WI38 (cell line): ENCODE measurements at regions not wholly inside any gene's neighbourhood (a gene's known extent, or its start where the extent isn't known, plus 50 kb on each side); places are given as distances from the start of the nearest gene placed in this dataset.
"Not testable (repeated sequence)": the region's sequence is repeated elsewhere in the genome, so short reads cannot be mapped to it uniquely, and the experiment has no call there.

Source experiments
- H3K4me3 ChIP-seq: 2 replicates; pipeline ENCODE4 v1.5.1; 2011; ENCODE audit warnings: low read depth, mild to moderate bottlenecking, control low read depth, low read length
- CTCF ChIP-seq: IDR thresholded peaks from 2 replicates; pipeline ENCODE4 v1.5.1; 2012; ENCODE audit warnings: low read depth, mild to moderate bottlenecking, control low read depth, low read length

GRCh38 chr11:122593473-122594420 is 61.8 kb upstream of the UBASH3B start:
- TF ChIP-seq CTCF, result no peak
- H3K4me3 ChIP-seq, result no peak overlapping the region

- TF ChIP-seq CTCF, result no peak
- H3K4me3 ChIP-seq, result no peak overlapping the region
These were observed 62.9 kb upstream of the UBASH3B start for GRCh38 chr11:122592641-122593040.

GRCh38 chr11:122584670-122585069 is 70.9 kb upstream of the UBASH3B start:
- H3K4me3 ChIP-seq, result no peak overlapping the region
- TF ChIP-seq CTCF, result no peak

- not testable (repeated sequence) for H3K4me3 ChIP-seq
These were observed 75.5 kb upstream of the UBASH3B start for GRCh38 chr11:122580071-122580470.

GRCh38 chr11:122578171-122578825 is 77.2 kb upstream of the UBASH3B start:
- no peak for TF ChIP-seq CTCF
- no peak overlapping the region for H3K4me3 ChIP-seq

- TF ChIP-seq CTCF, result no peak
- H3K4me3 ChIP-seq, result no peak overlapping the region
These were observed 82.9 kb upstream of the UBASH3B start for GRCh38 chr11:122572592-122572991.

- H3K4me3 ChIP-seq, result no peak overlapping the region
- TF ChIP-seq CTCF, result no peak
These were observed 91.8 kb upstream of the UBASH3B start for GRCh38 chr11:122563761-122564160.
